ENCODE measurements at regions not wholly inside any gene's neighbourhood (a gene's known extent, or its start where the extent isn't known, plus 50 kb on each side); places are given as distances from the start of the nearest gene placed in this dataset.
A peak's percentile ranks its signal among the peaks of the same experiment; 100 is the strongest.

GRCh38 chr11:129268371-129268770 lies 76.2 kb upstream of the ARHGAP32 start:
- no peak for DNase-seq (ENCODE audit: low spot score)
- peaks cover 4 to 9% of the 10 kb centered on the region in 2 donors for H3K4me1 ChIP-seq (ENCODE audit: control insufficient read depth in 2 of 2, insufficient read depth in 1 of 2, low read depth in 1 of 2, low read length in 2 of 2)
- no CpG with 5 or more reads among the region's 3 CpGs for WGBS, 2 donors (ENCODE audit: extremely low coverage in 2 of 2, insufficient read length in 2 of 2, insufficient replicate concordance in 1 of 2)
- no peak overlapping the region for H3K14ac ChIP-seq (ENCODE audit: low read length)
- H3K36me3 ChIP-seq (replicated peaks in 1 of 2; ENCODE audit: control insufficient read depth in 2 of 2, insufficient read depth in 2 of 2, low read length in 2 of 2): peaks cover 0 to 49% of the 10 kb centered on the region in 2 donors
- H4K91ac ChIP-seq (ENCODE audit: low read depth, low read length, poor library complexity): no peak overlapping the region
- no peak overlapping the region for H3K4me2 ChIP-seq (ENCODE audit: insufficient read depth, low read length, poor library complexity, severe bottlenecking)
- H3K9me3 ChIP-seq (replicated peaks in 1 of 2; ENCODE audit: control insufficient read depth in 2 of 2, insufficient read depth in 1 of 2, low read depth in 1 of 2, low read length in 2 of 2): peaks cover 0 to 12% of the 10 kb centered on the region in 2 donors
- no peak overlapping the region for H4K8ac ChIP-seq (ENCODE audit: low read depth, low read length)
- no peak overlapping the region for H3K4me3 ChIP-seq (ENCODE audit: low read length in 2 of 2)
- no peak overlapping the region for H2BK5ac ChIP-seq (ENCODE audit: low read length)
- no peak overlapping the region for H2BK12ac ChIP-seq (ENCODE audit: low read length)
- no peak overlapping the region for H3K4ac ChIP-seq (ENCODE audit: low read length)
- H3K18ac ChIP-seq (ENCODE audit: low read length): no peak overlapping the region
- no peaks in the 10 kb centered on the region for H3K27me3 ChIP-seq (ENCODE audit: control insufficient read depth in 3 of 3, insufficient read depth in 3 of 3, low read depth in 1 of 3, low read length in 3 of 3)
- H2BK15ac ChIP-seq (ENCODE audit: low read length): no peak overlapping the region
- no peak overlapping the region for H3K27ac ChIP-seq (replicated peaks; ENCODE audit: low read length)
- no peak overlapping the region for H2AK5ac ChIP-seq (ENCODE audit: low read depth, low read length)
- H2AFZ ChIP-seq (ENCODE audit: low read length): no peak overlapping the region
- no peaks in the 10 kb centered on the region for H3K79me1 ChIP-seq (ENCODE audit: low read depth, low read length)
- H3K9ac ChIP-seq (ENCODE audit: low read depth, low read length, poor library complexity): no peak overlapping the region
- H3K23ac ChIP-seq (ENCODE audit: low read depth, low read length, poor library complexity): no peak overlapping the region
- no peak overlapping the region for H2BK120ac ChIP-seq (ENCODE audit: low read depth, low read length)

GRCh38 chr11:129267716-129268115 lies 75.6 kb upstream of the ARHGAP32 start:
- no peak overlapping the region for H4K8ac ChIP-seq (ENCODE audit: low read depth, low read length)
- no peak overlapping the region for H2BK12ac ChIP-seq (ENCODE audit: low read length)
- no peak overlapping the region for H3K4me2 ChIP-seq (ENCODE audit: insufficient read depth, low read length, poor library complexity, severe bottlenecking)
- no CpG with 5 or more reads among the region's 3 CpGs for WGBS, 2 donors (ENCODE audit: extremely low coverage in 2 of 2, insufficient read length in 2 of 2, insufficient replicate concordance in 1 of 2)
- peaks cover 0 to 9% of the 10 kb centered on the region in 2 donors for H3K9me3 ChIP-seq (replicated peaks in 1 of 2; ENCODE audit: control insufficient read depth in 2 of 2, insufficient read depth in 1 of 2, low read depth in 1 of 2, low read length in 2 of 2)
- H2AK5ac ChIP-seq (ENCODE audit: low read depth, low read length): no peak overlapping the region
- no peak overlapping the region for H4K91ac ChIP-seq (ENCODE audit: low read depth, low read length, poor library complexity)
- H3K4ac ChIP-seq (ENCODE audit: low read length): no peak overlapping the region
- H3K9ac ChIP-seq (ENCODE audit: low read depth, low read length, poor library complexity): no peak overlapping the region
- H3K27me3 ChIP-seq (ENCODE audit: control insufficient read depth in 3 of 3, insufficient read depth in 3 of 3, low read depth in 1 of 3, low read length in 3 of 3): no peaks in the 10 kb centered on the region
- peaks cover 0 to 49% of the 10 kb centered on the region in 2 donors for H3K36me3 ChIP-seq (replicated peaks in 1 of 2; ENCODE audit: control insufficient read depth in 2 of 2, insufficient read depth in 2 of 2, low read length in 2 of 2)
- H2BK120ac ChIP-seq (ENCODE audit: low read depth, low read length): no peak overlapping the region
- H3K4me1 ChIP-seq (ENCODE audit: control insufficient read depth in 2 of 2, insufficient read depth in 1 of 2, low read depth in 1 of 2, low read length in 2 of 2): peaks cover 4 to 9% of the 10 kb centered on the region in 2 donors
- DNase-seq (ENCODE audit: low spot score): no peak
- no peak overlapping the region for H3K27ac ChIP-seq (replicated peaks; ENCODE audit: low read length)
- no peak overlapping the region for H3K18ac ChIP-seq (ENCODE audit: low read length)
- H3K79me1 ChIP-seq (ENCODE audit: low read depth, low read length): no peaks in the 10 kb centered on the region
- no peak overlapping the region for H2BK15ac ChIP-seq (ENCODE audit: low read length)
- H3K4me3 ChIP-seq (ENCODE audit: low read length in 2 of 2): no peak overlapping the region
- no peak overlapping the region for H3K14ac ChIP-seq (ENCODE audit: low read length)
- no peak overlapping the region for H3K23ac ChIP-seq (ENCODE audit: low read depth, low read length, poor library complexity)
- H2BK5ac ChIP-seq (ENCODE audit: low read length): no peak overlapping the region
- H2AFZ ChIP-seq (ENCODE audit: low read length): no peak overlapping the region

GRCh38 chr11:129266536-129266935 lies 74.4 kb upstream of the ARHGAP32 start:
- no peak overlapping the region for H3K23ac ChIP-seq (ENCODE audit: low read depth, low read length, poor library complexity)

GRCh38 chr11:129265125-129265788 lies 73.1 kb upstream of the ARHGAP32 start:
- Histone ChIP-seq H3K79me1 (ENCODE audit: low read depth, low read length) (no peaks in the 10 kb centered on the region), H2BK120ac (ENCODE audit: low read depth, low read length) (no peak overlapping the region), H3K36me3 (replicated peaks in 1 of 2; ENCODE audit: control insufficient read depth in 2 of 2, insufficient read depth in 2 of 2, low read length in 2 of 2) (peaks cover 0 to 41% of the 10 kb centered on the region in 2 donors), H2AFZ (ENCODE audit: low read length) (no peak overlapping the region), H3K4me3 (ENCODE audit: low read length in 2 of 2) (no peak overlapping the region), H3K18ac (ENCODE audit: low read length) (no peak overlapping the region), H2BK5ac (ENCODE audit: low read length) (no peak overlapping the region), H4K91ac (ENCODE audit: low read depth, low read length, poor library complexity) (no peak overlapping the region), H3K9ac (ENCODE audit: low read depth, low read length, poor library complexity) (no peak overlapping the region), H3K4me1 (ENCODE audit: control insufficient read depth in 2 of 2, insufficient read depth in 1 of 2, low read depth in 1 of 2, low read length in 2 of 2) (peaks cover 4 to 25% of the 10 kb centered on the region in 2 donors), H2BK15ac (ENCODE audit: low read length) (no peak overlapping the region), H3K4me2 (ENCODE audit: insufficient read depth, low read length, poor library complexity, severe bottlenecking) (no peak overlapping the region), H3K27ac (replicated peaks; ENCODE audit: low read length) (no peak overlapping the region), H2AK5ac (ENCODE audit: low read depth, low read length) (no peak overlapping the region), H4K8ac (ENCODE audit: low read depth, low read length) (no peak overlapping the region), H3K9me3 (replicated peaks in 1 of 2; ENCODE audit: control insufficient read depth in 2 of 2, insufficient read depth in 1 of 2, low read depth in 1 of 2, low read length in 2 of 2) (peaks cover 0 to 9% of the 10 kb centered on the region in 2 donors), H3K27me3 (ENCODE audit: control insufficient read depth in 3 of 3, insufficient read depth in 3 of 3, low read depth in 1 of 3, low read length in 3 of 3) (no peaks in the 10 kb centered on the region), H3K14ac (ENCODE audit: low read length) (no peak overlapping the region), H3K23ac (ENCODE audit: low read depth, low read length, poor library complexity) (no peak overlapping the region), H3K4ac (ENCODE audit: low read length) (no peak overlapping the region), H2BK12ac (ENCODE audit: low read length) (no peak overlapping the region)
- no CpG with 5 or more reads among the region's 5 CpGs for WGBS, 2 donors (ENCODE audit: extremely low coverage in 2 of 2, insufficient read length in 2 of 2, insufficient replicate concordance in 1 of 2)
- no peak for DNase-seq (ENCODE audit: low spot score)

More at GRCh38 chr11:129266536-129266935, 74.4 kb upstream of the ARHGAP32 start:
- Histone ChIP-seq H3K9me3 (replicated peaks in 1 of 2; ENCODE audit: control insufficient read depth in 2 of 2, insufficient read depth in 1 of 2, low read depth in 1 of 2, low read length in 2 of 2) (peaks cover 0 to 9% of the 10 kb centered on the region in 2 donors), H2AFZ (ENCODE audit: low read length) (no peak overlapping the region), H3K14ac (ENCODE audit: low read length) (no peak overlapping the region), H3K4ac (ENCODE audit: low read length) (no peak overlapping the region), H2BK15ac (ENCODE audit: low read length) (no peak overlapping the region), H3K9ac (ENCODE audit: low read depth, low read length, poor library complexity) (no peak overlapping the region), H3K4me1 (ENCODE audit: control insufficient read depth in 2 of 2, insufficient read depth in 1 of 2, low read depth in 1 of 2, low read length in 2 of 2) (peaks cover 4 to 13% of the 10 kb centered on the region in 2 donors), H2BK120ac (ENCODE audit: low read depth, low read length) (no peak overlapping the region), H3K27ac (replicated peaks; ENCODE audit: low read length) (no peak overlapping the region), H3K36me3 (replicated peaks in 1 of 2; ENCODE audit: control insufficient read depth in 2 of 2, insufficient read depth in 2 of 2, low read length in 2 of 2) (peaks cover 0 to 49% of the 10 kb centered on the region in 2 donors), H3K27me3 (ENCODE audit: control insufficient read depth in 3 of 3, insufficient read depth in 3 of 3, low read depth in 1 of 3, low read length in 3 of 3) (no peaks in the 10 kb centered on the region), H3K79me1 (ENCODE audit: low read depth, low read length) (no peaks in the 10 kb centered on the region), H2BK5ac (ENCODE audit: low read length) (no peak overlapping the region), H3K4me3 (ENCODE audit: low read length in 2 of 2) (no peak overlapping the region), H2BK12ac (ENCODE audit: low read length) (no peak overlapping the region), H2AK5ac (ENCODE audit: low read depth, low read length) (no peak overlapping the region), H3K18ac (ENCODE audit: low read length) (peak overlapping the region; percentile 56), H4K8ac (ENCODE audit: low read depth, low read length) (no peak overlapping the region), H4K91ac (ENCODE audit: low read depth, low read length, poor library complexity) (no peak overlapping the region), H3K4me2 (ENCODE audit: insufficient read depth, low read length, poor library complexity, severe bottlenecking) (no peak overlapping the region)
- WGBS, 2 donors (ENCODE audit: extremely low coverage in 2 of 2, insufficient read length in 2 of 2, insufficient replicate concordance in 1 of 2): no CpG with 5 or more reads among the region's 2 CpGs
- no peak for DNase-seq (ENCODE audit: low spot score)
